ENCODE measurements at regions not wholly inside any gene's neighbourhood (a gene's known extent, or its start where the extent isn't known, plus 50 kb on each side); places are given as distances from the start of the nearest gene placed in this dataset.
A peak's percentile ranks its signal among the peaks of the same experiment; 100 is the strongest.

- peak overlapping the region; percentile 90 to 97 (median 93) for H3K4me3 Mint-ChIP-seq
- no peaks in the 10 kb centered on the region for H3K27me3 Mint-ChIP-seq
- no peaks in the 10 kb centered on the region for H3K9me3 Mint-ChIP-seq
- Histone ChIP-seq H3K4me1 (ENCODE audit: control insufficient read depth in 1 of 2, extremely low read depth in 1 of 2, insufficient read depth in 2 of 2, low read length in 2 of 2) (peaks cover 7 to 33% of the 10 kb centered on the region in 2 experiments), H3K36me3 (ENCODE audit: control insufficient read depth in 2 of 2, extremely low read depth in 1 of 2, insufficient read depth in 1 of 2, low read length in 1 of 2) (no peaks in the 10 kb centered on the region), H3K27ac (ENCODE audit: low read length) (peak overlapping the region; percentile 60), H3K27me3 (replicated peaks in 1 of 2; ENCODE audit: control insufficient read depth in 2 of 2, extremely low read depth in 1 of 2, insufficient read depth in 2 of 2, low read length in 1 of 2) (no peaks in the 10 kb centered on the region), H3K4me3 (ENCODE audit: control insufficient read depth in 1 of 2, extremely low read depth in 1 of 2, low read length in 1 of 2) (peak overlapping the region; percentile 81 to 82), H3K9me3 (no peaks in the 10 kb centered on the region)
- under 1% methylated on average over 37 of the region's 63 CpGs for WGBS (ENCODE audit: insufficient coverage)
- ChIA-PET CTCF (no interaction called here), POLR2A (no interaction called here)
- H3K4me1 Mint-ChIP-seq: peaks cover 43 to 61% (median 58%) of the 10 kb centered on the region in 3 donors
- DNase-seq: peak; percentile 71 to 89 (median 80)
- ATAC-seq (replicated peaks in 1 of 4): peak; percentile 95 to 97 (median 96)
- H3K27ac Mint-ChIP-seq: peak overlapping the region; percentile 71 to 83
- peaks cover 38% of the 10 kb centered on the region for H3K36me3 Mint-ChIP-seq
Measured at GRCh38 chrX:2608638-2609430, 82.3 kb upstream of the CD99 start.

- 100% methylated on average over 2 of the region's 2 CpGs for WGBS (ENCODE audit: insufficient coverage)
- H3K36me3 Mint-ChIP-seq: peaks cover 31% of the 10 kb centered on the region
Measured at GRCh38 chrX:2607113-2607512, 84.0 kb upstream of the CD99 start.

GRCh38 chrX:2600564-2600963, 90.5 kb upstream of the CD99 start:
- peak overlapping the region in 1 of 2 donors; percentile 22 for H3K27ac Mint-ChIP-seq
- POLR2A ChIA-PET: no interaction called here
- no peak overlapping the region for H3K4me3 Mint-ChIP-seq
- WGBS (ENCODE audit: insufficient coverage): 100% methylated on average over 3 of the region's 6 CpGs
- no peak overlapping the region for H3K4me3 ChIP-seq (ENCODE audit: control insufficient read depth in 1 of 2, extremely low read depth in 1 of 2, low read length in 1 of 2)
- H3K36me3 Mint-ChIP-seq: peaks cover 40% of the 10 kb centered on the region
- H3K27ac ChIP-seq (ENCODE audit: low read length): no peak overlapping the region
- H3K9me3 Mint-ChIP-seq: no peaks in the 10 kb centered on the region
- no peaks in the 10 kb centered on the region for H3K27me3 ChIP-seq (replicated peaks in 1 of 2; ENCODE audit: control insufficient read depth in 2 of 2, extremely low read depth in 1 of 2, insufficient read depth in 2 of 2, low read length in 1 of 2)
- DNase-seq (no peak), ATAC-seq (replicated peaks in 1 of 4) (no peak)
- no peaks in the 10 kb centered on the region for H3K27me3 Mint-ChIP-seq
- H3K36me3 ChIP-seq (ENCODE audit: control insufficient read depth in 2 of 2, extremely low read depth in 1 of 2, insufficient read depth in 1 of 2, low read length in 1 of 2): peaks cover 5 to 23% of the 10 kb centered on the region in 2 donors
- peaks cover 9 to 14% (median 12%) of the 10 kb centered on the region in 3 donors for H3K4me1 Mint-ChIP-seq
- H3K9me3 ChIP-seq: no peaks in the 10 kb centered on the region
- CTCF ChIA-PET: no interaction called here
- H3K4me1 ChIP-seq (ENCODE audit: control insufficient read depth in 1 of 2, extremely low read depth in 1 of 2, insufficient read depth in 2 of 2, low read length in 2 of 2): no peaks in the 10 kb centered on the region

More at GRCh38 chrX:2607113-2607512, 84.0 kb upstream of the CD99 start:
- DNase-seq: no peak
- Histone ChIP-seq H3K27ac (ENCODE audit: low read length) (no peak overlapping the region), H3K27me3 (replicated peaks in 1 of 2; ENCODE audit: control insufficient read depth in 2 of 2, extremely low read depth in 1 of 2, insufficient read depth in 2 of 2, low read length in 1 of 2) (no peaks in the 10 kb centered on the region), H3K9me3 (no peaks in the 10 kb centered on the region), H3K4me1 (ENCODE audit: control insufficient read depth in 1 of 2, extremely low read depth in 1 of 2, insufficient read depth in 2 of 2, low read length in 2 of 2) (peaks cover 7 to 33% of the 10 kb centered on the region in 2 experiments), H3K36me3 (ENCODE audit: control insufficient read depth in 2 of 2, extremely low read depth in 1 of 2, insufficient read depth in 1 of 2, low read length in 1 of 2) (peaks cover 2 to 7% of the 10 kb centered on the region in 2 donors), H3K4me3 (ENCODE audit: control insufficient read depth in 1 of 2, extremely low read depth in 1 of 2, low read length in 1 of 2) (no peak overlapping the region)
- POLR2A ChIA-PET: no interaction called here
- Mint-ChIP-seq H3K27me3 (no peaks in the 10 kb centered on the region), H3K9me3 (no peaks in the 10 kb centered on the region), H3K27ac (peak overlapping the region in 1 of 2 donors; percentile 1), H3K4me3 (peak overlapping the region; percentile 4 to 97 (median 93)), H3K4me1 (peaks cover 43 to 59% (median 53%) of the 10 kb centered on the region in 3 donors)
- no peak for ATAC-seq (replicated peaks in 1 of 4)
- CTCF ChIA-PET: no interaction called here

GRCh38 chrX:2596555-2597255, 94.4 kb upstream of the CD99 start:
- H3K4me3 Mint-ChIP-seq: no peak overlapping the region
- H3K36me3 Mint-ChIP-seq: peaks cover 24% of the 10 kb centered on the region
- CTCF ChIA-PET: no interaction called here
- POLR2A ChIA-PET: no interaction called here
- Histone ChIP-seq H3K9me3 (no peaks in the 10 kb centered on the region), H3K4me3 (ENCODE audit: control insufficient read depth in 1 of 2, extremely low read depth in 1 of 2, low read length in 1 of 2) (no peak overlapping the region), H3K36me3 (ENCODE audit: control insufficient read depth in 2 of 2, extremely low read depth in 1 of 2, insufficient read depth in 1 of 2, low read length in 1 of 2) (peaks cover 0 to 15% of the 10 kb centered on the region in 2 donors), H3K27ac (ENCODE audit: low read length) (no peak overlapping the region), H3K27me3 (replicated peaks in 1 of 2; ENCODE audit: control insufficient read depth in 2 of 2, extremely low read depth in 1 of 2, insufficient read depth in 2 of 2, low read length in 1 of 2) (no peaks in the 10 kb centered on the region), H3K4me1 (ENCODE audit: control insufficient read depth in 1 of 2, extremely low read depth in 1 of 2, insufficient read depth in 2 of 2, low read length in 2 of 2) (peaks cover 0 to 4% of the 10 kb centered on the region in 2 experiments)
- no peak for DNase-seq
- H3K4me1 Mint-ChIP-seq: peaks cover 9 to 19% (median 13%) of the 10 kb centered on the region in 3 donors
- H3K27me3 Mint-ChIP-seq: no peaks in the 10 kb centered on the region
- ATAC-seq (replicated peaks in 1 of 4): no peak
- WGBS (ENCODE audit: insufficient coverage): no CpG with 5 or more reads among the region's 9 CpGs
- peak overlapping the region in 1 of 2 donors; percentile 1 for H3K27ac Mint-ChIP-seq
- no peaks in the 10 kb centered on the region for H3K9me3 Mint-ChIP-seq

GRCh38 chrX:2596045-2596444, 95.0 kb upstream of the CD99 start:
- Mint-ChIP-seq H3K4me3 (no peak overlapping the region), H3K9me3 (no peaks in the 10 kb centered on the region), H3K4me1 (peaks cover 9 to 19% (median 13%) of the 10 kb centered on the region in 3 donors), H3K27me3 (no peaks in the 10 kb centered on the region), H3K27ac (no peak overlapping the region), H3K36me3 (peaks cover 21% of the 10 kb centered on the region)
- WGBS (ENCODE audit: insufficient coverage): 96% methylated on average over 4 of the region's 4 CpGs
- peaks cover 0 to 11% of the 10 kb centered on the region in 2 donors for H3K36me3 ChIP-seq (ENCODE audit: control insufficient read depth in 2 of 2, extremely low read depth in 1 of 2, insufficient read depth in 1 of 2, low read length in 1 of 2)
- CTCF ChIA-PET: no interaction called here
- no peak overlapping the region for H3K27ac ChIP-seq (ENCODE audit: low read length)
- no peak for DNase-seq
- no peaks in the 10 kb centered on the region for H3K27me3 ChIP-seq (replicated peaks in 1 of 2; ENCODE audit: control insufficient read depth in 2 of 2, extremely low read depth in 1 of 2, insufficient read depth in 2 of 2, low read length in 1 of 2)
- POLR2A ChIA-PET: no interaction called here
- H3K9me3 ChIP-seq: no peaks in the 10 kb centered on the region
- H3K4me3 ChIP-seq (ENCODE audit: control insufficient read depth in 1 of 2, extremely low read depth in 1 of 2, low read length in 1 of 2): no peak overlapping the region
- H3K4me1 ChIP-seq (ENCODE audit: control insufficient read depth in 1 of 2, extremely low read depth in 1 of 2, insufficient read depth in 2 of 2, low read length in 2 of 2): peaks cover 0 to 4% of the 10 kb centered on the region in 2 experiments
- ATAC-seq (replicated peaks in 1 of 4): no peak

- ATAC-seq (replicated peaks in 1 of 4): no peak
- peaks cover 0 to 9% of the 10 kb centered on the region in 2 donors for H3K36me3 ChIP-seq (ENCODE audit: control insufficient read depth in 2 of 2, extremely low read depth in 1 of 2, insufficient read depth in 1 of 2, low read length in 1 of 2)
- no peak overlapping the region for H3K4me3 Mint-ChIP-seq
- H3K27ac Mint-ChIP-seq: no peak overlapping the region
- no peak overlapping the region for H3K27ac ChIP-seq (ENCODE audit: low read length)
- no peak overlapping the region for H3K4me3 ChIP-seq (ENCODE audit: control insufficient read depth in 1 of 2, extremely low read depth in 1 of 2, low read length in 1 of 2)
- H3K27me3 ChIP-seq (replicated peaks in 1 of 2; ENCODE audit: control insufficient read depth in 2 of 2, extremely low read depth in 1 of 2, insufficient read depth in 2 of 2, low read length in 1 of 2): no peaks in the 10 kb centered on the region
- no peaks in the 10 kb centered on the region for H3K9me3 ChIP-seq
- no peaks in the 10 kb centered on the region for H3K9me3 Mint-ChIP-seq
- ChIA-PET CTCF (no interaction called here), POLR2A (no interaction called here)
- DNase-seq: no peak
- H3K27me3 Mint-ChIP-seq: no peaks in the 10 kb centered on the region
- H3K4me1 Mint-ChIP-seq: peaks cover 8 to 19% (median 13%) of the 10 kb centered on the region in 3 donors
- WGBS (ENCODE audit: insufficient coverage): 96% methylated on average over 4 of the region's 5 CpGs
- peaks cover 15% of the 10 kb centered on the region for H3K36me3 Mint-ChIP-seq
- peaks cover 0 to 4% of the 10 kb centered on the region in 2 experiments for H3K4me1 ChIP-seq (ENCODE audit: control insufficient read depth in 1 of 2, extremely low read depth in 1 of 2, insufficient read depth in 2 of 2, low read length in 2 of 2)
Measured at GRCh38 chrX:2595258-2595657, 94.5 kb upstream of the DHRSX start.

Measured in T-cell (primary cell).